ENCODE measurements at regions not wholly inside any gene's neighbourhood (a gene's known extent, or its start where the extent isn't known, plus 50 kb on each side); places are given as distances from the start of the nearest gene placed in this dataset.

- DNase-seq, result peak in 1 of 3 donors; percentile 13
- H3K4me3 ChIP-seq, result no peak overlapping the region
- H3K36me3 ChIP-seq (ENCODE audit: low read depth), result no peaks in the 10 kb centered on the region
- H3K9me3 ChIP-seq, result no peaks in the 10 kb centered on the region
- intact Hi-C loops (cut with DNase I, micrococcal nuclease), result no loop called here
- peak; percentile 6 for TF ChIP-seq CTCF (IDR thresholded peaks at IDR 0.05)
- peak; percentile 57 for ATAC-seq
- H3K4me1 ChIP-seq (ENCODE audit: low read depth), result no peaks in the 10 kb centered on the region
Observed at GRCh38 chr1:239952348-239953308, 139.1 kb upstream of the FMN2 start.

GRCh38 chr1:239954836-239955235 lies 136.8 kb upstream of the FMN2 start:
- Histone ChIP-seq H3K4me1 (ENCODE audit: low read depth) (no peaks in the 10 kb centered on the region), H3K36me3 (ENCODE audit: low read depth) (no peaks in the 10 kb centered on the region), H3K4me3 (no peak overlapping the region), H3K9me3 (no peaks in the 10 kb centered on the region)
- intact Hi-C loops (cut with DNase I, micrococcal nuclease), result no loop called here
- TF ChIP-seq CTCF (IDR thresholded peaks at IDR 0.05), result no peak
- no peak for DNase-seq
- ATAC-seq, result no peak

- Histone ChIP-seq H3K4me1 (ENCODE audit: low read depth) (no peaks in the 10 kb centered on the region), H3K9me3 (no peaks in the 10 kb centered on the region), H3K4me3 (no peak overlapping the region), H3K36me3 (ENCODE audit: low read depth) (no peaks in the 10 kb centered on the region)
- ATAC-seq (no peak), DNase-seq (no peak)
- no peak for TF ChIP-seq CTCF (IDR thresholded peaks at IDR 0.05)
- intact Hi-C loops (cut with DNase I, micrococcal nuclease), result no loop called here
Observed at GRCh38 chr1:239955431-239955830, 136.3 kb upstream of the FMN2 start.

GRCh38 chr1:239956263-239956662 lies 135.4 kb upstream of the FMN2 start:
- Histone ChIP-seq H3K4me1 (ENCODE audit: low read depth) (no peaks in the 10 kb centered on the region), H3K36me3 (ENCODE audit: low read depth) (no peaks in the 10 kb centered on the region), H3K9me3 (no peaks in the 10 kb centered on the region), H3K4me3 (no peak overlapping the region)
- DNase-seq (no peak), ATAC-seq (no peak)
- no peak for TF ChIP-seq CTCF (IDR thresholded peaks at IDR 0.05)
- intact Hi-C loops (cut with DNase I, micrococcal nuclease), result no loop called here

GRCh38 chr1:239958063-239958462 lies 133.6 kb upstream of the FMN2 start:
- DNase-seq (no peak), ATAC-seq (no peak)
- intact Hi-C loops (cut with DNase I, micrococcal nuclease), result no loop called here
- no peaks in the 10 kb centered on the region for H3K36me3 ChIP-seq (ENCODE audit: low read depth)
- no peak overlapping the region for H3K4me3 ChIP-seq
- H3K9me3 ChIP-seq, result no peaks in the 10 kb centered on the region
- no peaks in the 10 kb centered on the region for H3K4me1 ChIP-seq (ENCODE audit: low read depth)
- no peak for TF ChIP-seq CTCF (IDR thresholded peaks at IDR 0.05)
